Panc1 (cell line): ENCODE measurements at regions not wholly inside any gene's neighbourhood (a gene's known extent, or its start where the extent isn't known, plus 50 kb on each side); places are given as distances from the start of the nearest gene placed in this dataset.

Source experiments
- CTCF ChIP-seq: fragments of 450-650 bp; IDR thresholded peaks from 2 replicates; pipeline ENCODE4 v1.5.1; 2017; ENCODE audit warnings: mild to moderate bottlenecking
- POLR2AphosphoS5 ChIP-seq: IDR thresholded peaks from 2 replicates; pipeline ENCODE4 v1.6.1; 2012; ENCODE audit warnings: mild to moderate bottlenecking, low read depth, low read length, moderate library complexity
- TCF7L2 ChIP-seq: IDR thresholded peaks from 2 replicates; pipeline ENCODE4 v1.6.1; 2011; ENCODE audit warnings: mild to moderate bottlenecking, low read depth, low read length, inconsistent platforms

- TF ChIP-seq CTCF (no peak), POLR2AphosphoS5 (no peak), TCF7L2 (no peak)
Measured at GRCh38 chr5:77563475-77563874, 71.4 kb upstream of the WDR41 start.
